NCI-H1694 treated with DMSO at 0.1 percent for 48 hours (cell line): ENCODE measurements at regions not wholly inside any gene's neighbourhood (a gene's known extent, or its start where the extent isn't known, plus 50 kb on each side); places are given as distances from the start of the nearest gene placed in this dataset.
"Not testable (repeated sequence)": the region's sequence is repeated elsewhere in the genome, so short reads cannot be mapped to it uniquely, and the experiment has no call there.

Experiments used
- DNase-seq: peaks from one replicate; lab custom pipeline; 2025; lab: John Stamatoyannopoulos, UW

GRCh38 chr12:94916663-94917062 lies 86.8 kb downstream of the NDUFA12 start:
- no peak for DNase-seq

- no peak for DNase-seq
Measured at GRCh38 chr12:94909663-94910062, 93.8 kb downstream of the NDUFA12 start.

- not testable (repeated sequence) for DNase-seq
Measured at GRCh38 chr12:94905749-94906148, 97.7 kb downstream of the NDUFA12 start.

- no peak for DNase-seq
Measured at GRCh38 chr12:94900496-94900895, 103.0 kb downstream of the NDUFA12 start.

GRCh38 chr12:94898388-94898787 lies 105.1 kb downstream of the NDUFA12 start:
- DNase-seq: no peak

- DNase-seq: no peak
Measured at GRCh38 chr12:94892544-94893267, 110.8 kb downstream of the NDUFA12 start.

- no peak for DNase-seq
Measured at GRCh38 chr12:94889445-94890210, 113.9 kb downstream of the NDUFA12 start.

GRCh38 chr12:94879542-94879941 lies 124.0 kb downstream of the NDUFA12 start:
- DNase-seq: no peak

GRCh38 chr12:94875525-94875924 lies 128.0 kb downstream of the NDUFA12 start:
- DNase-seq: peak; percentile 55

- DNase-seq: no peak
Measured at GRCh38 chr12:94874518-94875302, 128.8 kb downstream of the NDUFA12 start.

- DNase-seq: no peak
Measured at GRCh38 chr12:94873734-94874517, 129.6 kb downstream of the NDUFA12 start.

- no peak for DNase-seq
Measured at GRCh38 chr12:94872971-94873733, 130.3 kb downstream of the NDUFA12 start.

- DNase-seq: no peak
Measured at GRCh38 chr12:94872671-94872970, 130.9 kb downstream of the NDUFA12 start.

- DNase-seq: no peak
Measured at GRCh38 chr12:94872007-94872653, 131.4 kb downstream of the NDUFA12 start.

- DNase-seq: no peak
Measured at GRCh38 chr12:94870511-94870910, 133.0 kb downstream of the NDUFA12 start.

- no peak for DNase-seq
Measured at GRCh38 chr12:94868161-94868560, 135.3 kb downstream of the NDUFA12 start.

GRCh38 chr12:94867066-94867855 lies 136.2 kb downstream of the NDUFA12 start:
- DNase-seq: no peak

GRCh38 chr12:94864987-94865386 lies 138.5 kb downstream of the NDUFA12 start:
- no peak for DNase-seq

GRCh38 chr12:94863321-94864035 lies 140.0 kb downstream of the NDUFA12 start:
- DNase-seq: no peak
